Endothelial cell of umbilical vein (primary cell): ENCODE measurements at regions not wholly inside any gene's neighbourhood (a gene's known extent, or its start where the extent isn't known, plus 50 kb on each side); places are given as distances from the start of the nearest gene placed in this dataset.

Source experiments
- BruUV-seq: library from RNA; stranded (reverse); fragments of 400-500 nt; replicated peaks from 2 replicates; lab custom pipeline; 2021; lab: Mats Ljungman, UMichigan
- CTCF ChIA-PET: fragments of 300-600, 350-600 bp; sonication (Branson Sonifier 250); formaldehyde crosslinking; loops from one replicate; lab custom pipeline; 2021; ENCODE audit warnings: antibody characterized with exemption, inconsistent platforms; lab: Charles Lee
- POLR2A ChIA-PET: fragments of 300-600, 350-600 bp; sonication (Branson Sonifier 250); formaldehyde crosslinking; loops from one replicate; lab custom pipeline; 2021; ENCODE audit warnings: antibody characterized with exemption, inconsistent platforms; lab: Charles Lee
- DNase-seq: peaks from one replicate; pipeline ENCODE4 v3.0.0-alpha.2; 2011; ENCODE audit warnings: low read depth, low spot score
- FAIRE-seq: peaks from 2 replicates; lab custom pipeline; 2011; peaks lifted over from hg19 to GRCh38; lab: Jason Lieb, UNC
- H2AFZ ChIP-seq: 2 replicates; pipeline ENCODE4 v1.6.0; 2012; ENCODE audit warnings: low read depth, low read length, control low read depth, inconsistent platforms
- H3K27ac ChIP-seq: 2 replicates; pipeline ENCODE4 v1.5.1; 2011; ENCODE audit warnings: low read depth, mild to moderate bottlenecking, control low read depth, low read length, moderate library complexity; ENCODE audit not compliant: insufficient read depth
- H3K27me3 ChIP-seq, 2 experiments: 2 replicates each; pipeline versions ENCODE4 v1.6.0 to v1.6.1; 2011; ENCODE audit warnings: low read length in 2 of 2, mixed read lengths in 1 of 2; ENCODE audit not compliant: control insufficient read depth in 2 of 2, insufficient read depth in 2 of 2
- H3K36me3 ChIP-seq, 2 experiments: 2 replicates in 1 of 2; 3 replicates in 1 of 2; pipeline ENCODE4 v1.5.1; 2011; ENCODE audit warnings: low read length in 2 of 2, mild to moderate bottlenecking in 1 of 2, moderate library complexity in 1 of 2; ENCODE audit not compliant: control insufficient read depth in 2 of 2, insufficient read depth in 2 of 2; ENCODE audit errors: extremely low read depth in 1 of 2
- H3K4me1 ChIP-seq: 3 replicates; pipeline ENCODE4 v1.5.1; 2011; ENCODE audit warnings: mild to moderate bottlenecking, low read length; ENCODE audit not compliant: control insufficient read depth, insufficient read depth; ENCODE audit errors: extremely low read depth
- H3K4me2 ChIP-seq: 2 replicates; pipeline ENCODE4 v1.6.1; 2011; ENCODE audit warnings: low read length, control low read depth, mixed read lengths; ENCODE audit not compliant: insufficient read depth
- H3K4me3 ChIP-seq, 3 experiments: fragments of 200-600 bp in 1 of 3; sonication (generic), shearing (Covaris generic) in 1 of 3; replicated peaks in 1 of 3; 2 replicates each; pipeline ENCODE4 v1.5.1; 2011 to 2016; ENCODE audit warnings: control low read depth in 3 of 3, low read length in 3 of 3, mild to moderate bottlenecking in 2 of 3, inconsistent platforms in 1 of 3, low read depth in 1 of 3, moderate library complexity in 1 of 3; ENCODE audit not compliant: insufficient read depth in 1 of 3
- H3K79me2 ChIP-seq: 2 replicates; pipeline ENCODE4 v1.6.0; 2012; ENCODE audit warnings: low read length, inconsistent platforms; ENCODE audit not compliant: control insufficient read depth, insufficient read depth
- H3K9ac ChIP-seq: replicated peaks from 2 replicates; pipeline ENCODE3; 2011; ENCODE audit warnings: low read length, control low read depth; ENCODE audit not compliant: insufficient read depth; ENCODE audit errors: extremely low read depth
- H3K9me1 ChIP-seq: replicated peaks from 3 replicates; pipeline ENCODE4 v1.6.0; 2011; ENCODE audit warnings: mild to moderate bottlenecking, low read length; ENCODE audit not compliant: control insufficient read depth, insufficient read depth; ENCODE audit errors: extremely low read depth
- H3K9me3 ChIP-seq: replicated peaks from 2 replicates; pipeline ENCODE4 v1.5.1; 2012; ENCODE audit warnings: low read length, inconsistent platforms; ENCODE audit not compliant: control insufficient read depth, insufficient read depth
- H4K20me1 ChIP-seq: replicated peaks from 2 replicates; pipeline ENCODE3; 2011; ENCODE audit warnings: mild to moderate bottlenecking, low read length; ENCODE audit not compliant: control insufficient read depth, insufficient read depth; ENCODE audit errors: extremely low read depth
- EZH2 ChIP-seq: IDR thresholded peaks from 2 replicates; pipeline ENCODE4 v1.6.1; 2012; ENCODE audit warnings: borderline replicate concordance, low read depth, mild to moderate bottlenecking, moderate library complexity, low read length, inconsistent platforms; ENCODE audit not compliant: severe bottlenecking
- FOS ChIP-seq: IDR thresholded peaks from 2 replicates; pipeline ENCODE4 v1.6.1; 2011; ENCODE audit warnings: mild to moderate bottlenecking, low read length, moderate library complexity, borderline replicate concordance; ENCODE audit not compliant: insufficient read depth
- GATA2 ChIP-seq: IDR thresholded peaks from 2 replicates; pipeline ENCODE4 v1.7.0; 2011; ENCODE audit warnings: low read depth, mild to moderate bottlenecking, moderate library complexity, mixed read lengths, low read length; ENCODE audit not compliant: insufficient read length, insufficient read depth
- JUN ChIP-seq: IDR thresholded peaks from 2 replicates; pipeline ENCODE4 v1.6.1; 2011; ENCODE audit warnings: borderline replicate concordance, low read depth; ENCODE audit not compliant: insufficient read length, insufficient read depth
- MYC ChIP-seq: IDR thresholded peaks from one replicate; pipeline ENCODE4 v1.6.1; 2011; ENCODE audit warnings: mild to moderate bottlenecking, low read depth, low read length
- POLR2A ChIP-seq: IDR thresholded peaks from 2 replicates; pipeline ENCODE4 v1.6.1; 2012; ENCODE audit warnings: low read depth, mild to moderate bottlenecking, control low read depth, low read length
- POLR2AphosphoS5 ChIP-seq: IDR thresholded peaks from 2 replicates; pipeline ENCODE4 v1.6.1; 2012; ENCODE audit warnings: low read depth, mild to moderate bottlenecking, control low read depth, low read length, moderate library complexity; ENCODE audit not compliant: insufficient read depth
- dilution Hi-C: fragments of 300-500 bp; cut with MboI; formaldehyde crosslinking; loops from one replicate; pipeline ENCODE4 v1.15.0; 2019; ENCODE audit warnings: low sequenced_read_pairs; ENCODE audit not compliant: extremely low pct_ligation_motif_present
- intact Hi-C: fragments of 100-400 bp; cut with micrococcal nuclease; formaldehyde crosslinking; loops from one replicate; pipeline ENCODE4 v1.10.0; 2022
- TF ChIP-seq, protein P1 (sequence below), 2 donors: IDR thresholded peaks; 1 replicate in 1 of 2; 2 replicates in 1 of 2; pipeline ENCODE4 v1.5.1; 2011; ENCODE audit warnings: low read length in 2 of 2, mild to moderate bottlenecking in 2 of 2, moderate library complexity in 2 of 2, control low read depth in 1 of 2, inconsistent platforms in 1 of 2, low read depth in 1 of 2; ENCODE audit not compliant: insufficient read depth in 1 of 2; ENCODE audit errors: extremely low read depth in 1 of 2
- TF ChIP-seq, protein P2 (sequence below): IDR thresholded peaks from 2 replicates; pipeline ENCODE4 v1.6.1; 2011; ENCODE audit not compliant: insufficient read depth, insufficient read length

- Histone ChIP-seq H2AFZ (no peak overlapping the region), H3K9me3 (no peaks in the 10 kb centered on the region), H3K4me2 (no peak overlapping the region), H3K79me2 (no peaks in the 10 kb centered on the region), H3K27ac (no peak overlapping the region), H3K36me3 (no peaks in the 10 kb centered on the region), H3K9ac (no peak overlapping the region), H4K20me1 (no peaks in the 10 kb centered on the region), H3K9me1 (no peaks in the 10 kb centered on the region), H3K4me1 (peaks cover 29% of the 10 kb centered on the region), H3K4me3 (no peak overlapping the region), H3K27me3 (no peaks in the 10 kb centered on the region)
- FAIRE-seq, result no peak
- ChIA-PET POLR2A (no interaction called here), CTCF (interaction anchor here (0.6 to 2.1 kb wide), 3 partner anchors 52 to 1463 kb away, joined by 3 to 16 read pairs (median 4); no protein-coding TSS in a partner anchor)
- BruUV-seq, result no TSS peak
- TF ChIP-seq, protein P1, sequence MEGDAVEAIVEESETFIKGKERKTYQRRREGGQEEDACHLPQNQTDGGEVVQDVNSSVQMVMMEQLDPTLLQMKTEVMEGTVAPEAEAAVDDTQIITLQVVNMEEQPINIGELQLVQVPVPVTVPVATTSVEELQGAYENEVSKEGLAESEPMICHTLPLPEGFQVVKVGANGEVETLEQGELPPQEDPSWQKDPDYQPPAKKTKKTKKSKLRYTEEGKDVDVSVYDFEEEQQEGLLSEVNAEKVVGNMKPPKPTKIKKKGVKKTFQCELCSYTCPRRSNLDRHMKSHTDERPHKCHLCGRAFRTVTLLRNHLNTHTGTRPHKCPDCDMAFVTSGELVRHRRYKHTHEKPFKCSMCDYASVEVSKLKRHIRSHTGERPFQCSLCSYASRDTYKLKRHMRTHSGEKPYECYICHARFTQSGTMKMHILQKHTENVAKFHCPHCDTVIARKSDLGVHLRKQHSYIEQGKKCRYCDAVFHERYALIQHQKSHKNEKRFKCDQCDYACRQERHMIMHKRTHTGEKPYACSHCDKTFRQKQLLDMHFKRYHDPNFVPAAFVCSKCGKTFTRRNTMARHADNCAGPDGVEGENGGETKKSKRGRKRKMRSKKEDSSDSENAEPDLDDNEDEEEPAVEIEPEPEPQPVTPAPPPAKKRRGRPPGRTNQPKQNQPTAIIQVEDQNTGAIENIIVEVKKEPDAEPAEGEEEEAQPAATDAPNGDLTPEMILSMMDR (IDR thresholded peaks at IDR 0.05; ENCODE audit: extremely low read depth in 1 of 2, insufficient read depth in 1 of 2, low read depth in 1 of 2, low read length in 2 of 2), result no peak
- TF ChIP-seq JUN, result no peak
- TF ChIP-seq FOS, result no peak
- no peak for TF ChIP-seq POLR2A
- TF ChIP-seq POLR2AphosphoS5, result no peak
- TF ChIP-seq, protein P2, sequence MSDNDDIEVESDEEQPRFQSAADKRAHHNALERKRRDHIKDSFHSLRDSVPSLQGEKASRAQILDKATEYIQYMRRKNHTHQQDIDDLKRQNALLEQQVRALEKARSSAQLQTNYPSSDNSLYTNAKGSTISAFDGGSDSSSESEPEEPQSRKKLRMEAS, result no peak
- no peak for TF ChIP-seq MYC
- no peak for TF ChIP-seq GATA2
- no peak for TF ChIP-seq EZH2
- intact Hi-C loops (no loop called here), dilution Hi-C loops (no loop called here)
- no peak for DNase-seq
These were observed 291.3 kb upstream of the PRKD1 start for GRCh38 chr14:30218907-30219306.
